Retinal pigment epithelial cell (primary cell): ENCODE measurements at regions not wholly inside any gene's neighbourhood (a gene's known extent, or its start where the extent isn't known, plus 50 kb on each side); places are given as distances from the start of the nearest gene placed in this dataset.
"Not testable (repeated sequence)": the region's sequence is repeated elsewhere in the genome, so short reads cannot be mapped to it uniquely, and the experiment has no call there.

Source experiments
- DNase-seq: peaks from one replicate; pipeline ENCODE4 v3.0.0-alpha.2; 2010; ENCODE audit warnings: low read depth
- H3K4me3 ChIP-seq: 2 replicates; pipeline ENCODE4 v1.5.1; 2011; ENCODE audit warnings: mild to moderate bottlenecking, low read length, control low read depth, moderate library complexity
- TF ChIP-seq, protein P1 (sequence below): conservative IDR thresholded peaks from 2 replicates; pipeline ENCODE4 v1.5.1; 2011; ENCODE audit warnings: low read depth, low read length, control low read depth, inconsistent platforms

GRCh38 chr18:39449566-39449965 lies 1884.0 kb upstream of the CELF4 start:
- TF ChIP-seq, protein P1, sequence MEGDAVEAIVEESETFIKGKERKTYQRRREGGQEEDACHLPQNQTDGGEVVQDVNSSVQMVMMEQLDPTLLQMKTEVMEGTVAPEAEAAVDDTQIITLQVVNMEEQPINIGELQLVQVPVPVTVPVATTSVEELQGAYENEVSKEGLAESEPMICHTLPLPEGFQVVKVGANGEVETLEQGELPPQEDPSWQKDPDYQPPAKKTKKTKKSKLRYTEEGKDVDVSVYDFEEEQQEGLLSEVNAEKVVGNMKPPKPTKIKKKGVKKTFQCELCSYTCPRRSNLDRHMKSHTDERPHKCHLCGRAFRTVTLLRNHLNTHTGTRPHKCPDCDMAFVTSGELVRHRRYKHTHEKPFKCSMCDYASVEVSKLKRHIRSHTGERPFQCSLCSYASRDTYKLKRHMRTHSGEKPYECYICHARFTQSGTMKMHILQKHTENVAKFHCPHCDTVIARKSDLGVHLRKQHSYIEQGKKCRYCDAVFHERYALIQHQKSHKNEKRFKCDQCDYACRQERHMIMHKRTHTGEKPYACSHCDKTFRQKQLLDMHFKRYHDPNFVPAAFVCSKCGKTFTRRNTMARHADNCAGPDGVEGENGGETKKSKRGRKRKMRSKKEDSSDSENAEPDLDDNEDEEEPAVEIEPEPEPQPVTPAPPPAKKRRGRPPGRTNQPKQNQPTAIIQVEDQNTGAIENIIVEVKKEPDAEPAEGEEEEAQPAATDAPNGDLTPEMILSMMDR: no peak
- no peak for DNase-seq

GRCh38 chr18:39448942-39449341 lies 1883.3 kb upstream of the CELF4 start:
- no peak overlapping the region for H3K4me3 ChIP-seq
- no peak for DNase-seq
- TF ChIP-seq, protein P1: no peak

More at GRCh38 chr18:39449566-39449965, 1884.0 kb upstream of the CELF4 start:
- H3K4me3 ChIP-seq: no peak overlapping the region

DNA sequence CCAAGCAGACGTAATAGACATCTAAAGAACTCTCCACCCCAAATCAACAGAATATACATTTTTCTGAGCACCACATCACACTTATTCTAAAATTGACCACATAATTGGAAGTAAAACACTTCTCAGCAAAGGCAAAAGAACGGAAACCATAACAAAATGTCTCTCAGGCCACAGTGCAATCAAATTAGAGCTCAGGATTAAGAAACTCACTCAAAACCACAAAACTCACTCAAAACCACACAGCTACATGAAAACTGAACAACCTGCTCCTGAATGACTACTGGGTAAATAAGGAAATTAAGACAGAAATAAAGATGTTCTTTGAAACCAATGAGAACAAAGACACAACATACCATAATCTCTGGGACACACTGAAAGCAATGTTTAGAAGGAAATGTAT lies 1879.4 kb upstream of the CELF4 start:
- H3K4me3 ChIP-seq, DNase-seq: not testable (repeated sequence)

DNA sequence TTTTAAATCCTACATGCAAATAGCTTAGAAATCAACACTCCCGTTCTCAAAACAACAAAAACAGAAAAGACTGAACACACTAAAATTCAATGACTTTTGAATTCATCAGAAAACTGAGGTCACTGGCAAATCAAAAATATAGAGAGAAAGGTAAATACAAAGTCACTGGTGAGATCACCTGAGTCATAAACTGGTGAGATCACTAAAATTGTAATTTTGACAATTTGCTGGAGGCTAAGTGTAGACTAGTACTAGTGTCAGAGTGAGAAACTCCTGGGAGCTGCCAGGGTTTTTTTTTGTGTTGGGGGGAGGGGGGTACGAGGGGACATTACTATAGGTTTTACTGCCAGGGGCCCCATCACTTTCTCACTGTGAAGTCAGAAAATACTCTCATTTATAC lies 1876.0 kb upstream of the CELF4 start:
- TF ChIP-seq, protein P1: no peak
- H3K4me3 ChIP-seq: no peak overlapping the region
- no peak for DNase-seq

- no peak for DNase-seq
- TF ChIP-seq, protein P1: no peak
Observed at GRCh38 chr18:39435996-39436395, 1870.4 kb upstream of the CELF4 start.

GRCh38 chr18:39435209-39435608 lies 1869.6 kb upstream of the CELF4 start:
- TF ChIP-seq, protein P1: no peak
- H3K4me3 ChIP-seq: no peak overlapping the region
- no peak for DNase-seq

More at GRCh38 chr18:39435996-39436395, 1870.4 kb upstream of the CELF4 start:
- no peak overlapping the region for H3K4me3 ChIP-seq

GRCh38 chr18:39434223-39434920 lies 1868.8 kb upstream of the CELF4 start:
- no peak overlapping the region for H3K4me3 ChIP-seq
- TF ChIP-seq, protein P1: no peak
- no peak for DNase-seq
